Adrenal gland (tissue), 9 donors: ENCODE measurements at regions not wholly inside any gene's neighbourhood (a gene's known extent, or its start where the extent isn't known, plus 50 kb on each side); places are given as distances from the start of the nearest gene placed in this dataset.

Experiments used
- DNase-seq, 7 donors: peaks; one replicate each; pipeline ENCODE4 v3.0.0-alpha.2; 2019 to 2020
- H3K27ac ChIP-seq, 5 donors: fragments of 200-600 bp; sonication (generic) in 4 of 5; 1 replicate in 3 of 5; 2 replicates in 2 of 5; pipeline versions ENCODE4 v1.5.1 to v1.8.0; 2016 to 2020; ENCODE audit warnings: mild to moderate bottlenecking in 1 of 5
- H3K27me3 ChIP-seq: fragments of 200-600 bp; 2 replicates; pipeline ENCODE4 v1.8.0; 2021
- H3K36me3 ChIP-seq, 2 donors: fragments of 200-600 bp; replicated peaks in 1 of 2; 1 replicate in 1 of 2; 2 replicates in 1 of 2; pipeline versions ENCODE4 v1.5.1 to v1.8.0; 2018 to 2022
- H3K4me1 ChIP-seq, 2 donors: fragments of 200-600 bp; replicated peaks in 1 of 2; 1 replicate in 1 of 2; 2 replicates in 1 of 2; pipeline versions ENCODE4 v1.5.1 to v1.8.0; 2018 to 2021
- H3K4me3 ChIP-seq, 4 donors: fragments of 200-600 bp; sonication (generic) in 3 of 4; one replicate each; pipeline ENCODE4 v1.5.1; 2016 to 2018
- H3K9me3 ChIP-seq, 3 donors: fragments of 200-600 bp; sonication (generic) in 1 of 3; replicated peaks in 1 of 3; 1 replicate in 2 of 3; 2 replicates in 1 of 3; pipeline versions ENCODE4 v1.5.1 to v1.8.0; 2016 to 2021
- CTCF ChIP-seq, 6 experiments: fragments of 450-650 bp in 4 of 6; fragments of 200-600 bp in 2 of 6; sonication (generic) in 1 of 6; IDR thresholded peaks; 1 replicate in 5 of 6; 2 replicates in 1 of 6; pipeline versions ENCODE4 v1.5.1 to v1.8.0; 2016 to 2021; ENCODE audit warnings: antibody characterized with exemption in 6 of 6, mild to moderate bottlenecking in 2 of 6, moderate library complexity in 1 of 6
- POLR2A ChIP-seq, 2 donors: fragments of 450-650 bp; IDR thresholded peaks; one replicate each; pipeline ENCODE4 v1.6.1; 2017; ENCODE audit warnings: antibody characterized with exemption in 2 of 2, mild to moderate bottlenecking in 2 of 2, moderate library complexity in 1 of 2
- WGBS, 4 donors: extraction: QIAGEN DNeasy Blood & Tissue Kit in 2 of 4; methylation state at CpG; one replicate each; pipeline versions ENCODE4 v1.1.5 to v1.1.7; 2013 to 2017; 5-methylcytosine and 5-hydroxymethylcytosine counted together
- intact Hi-C, 2 donors: fragments of 100-400 bp; cut with DNase I; formaldehyde crosslinking; loops; one replicate each; pipeline versions ENCODE4 v1.14.1 to v1.15.0; 2022 to 2023
- donor health status: healthy with polysubstance abuse.
- donor health status: Bipolar disorder and iron deficiency.
- donor health status: DM: yes; HTN: yes; CAD: no.
- donor health status: DM: no; HTN: no; CAD: no.
- donor health status: DM: no; HTN: no; CAD: no.

- Histone ChIP-seq H3K36me3 (no peaks in the 10 kb centered on the region), H3K9me3 (no peaks in the 10 kb centered on the region), H3K4me3 (no peak overlapping the region), H3K4me1 (no peaks in the 10 kb centered on the region), H3K27ac (no peak overlapping the region), H3K27me3 (no peaks in the 10 kb centered on the region)
- intact Hi-C loops: no loop called here
- TF ChIP-seq CTCF (IDR thresholded peaks at IDR 0.05): no peak
- WGBS, 4 donors: 88 to 94% (median 92%) methylated on average over 9 to 13 of the region's 13 CpGs
- DNase-seq: no peak
Observed at GRCh38 chr6:168939796-168940195, 313.9 kb downstream of the THBS2 start.

- Histone ChIP-seq H3K27ac (no peak overlapping the region), H3K4me1 (no peaks in the 10 kb centered on the region), H3K9me3 (no peaks in the 10 kb centered on the region), H3K27me3 (no peaks in the 10 kb centered on the region), H3K36me3 (no peaks in the 10 kb centered on the region), H3K4me3 (no peak overlapping the region)
- intact Hi-C loops: no loop called here
- 47 to 59% (median 52%) methylated on average over 4 of the region's 4 CpGs for WGBS, 4 donors
- TF ChIP-seq CTCF (IDR thresholded peaks at IDR 0.05) (no peak), POLR2A (IDR thresholded peaks at IDR 0.05) (no peak)
- no peak for DNase-seq
Observed at GRCh38 chr6:168939041-168939440, 314.6 kb downstream of the THBS2 start.

GRCh38 chr6:168938546-168938945 is 315.1 kb downstream of the THBS2 start:
- H3K4me1 ChIP-seq: no peaks in the 10 kb centered on the region
- H3K9me3 ChIP-seq: no peaks in the 10 kb centered on the region
- H3K27me3 ChIP-seq: no peaks in the 10 kb centered on the region
- no peak for DNase-seq
- no peaks in the 10 kb centered on the region for H3K36me3 ChIP-seq
- H3K4me3 ChIP-seq: no peak overlapping the region
- no peak overlapping the region for H3K27ac ChIP-seq
- intact Hi-C loops: no loop called here
- 64 to 70% (median 68%) methylated on average over 12 of the region's 12 CpGs for WGBS, 4 donors
- TF ChIP-seq CTCF (IDR thresholded peaks at IDR 0.05) (no peak), POLR2A (IDR thresholded peaks at IDR 0.05) (no peak)

- Histone ChIP-seq H3K27ac (no peak overlapping the region), H3K4me3 (no peak overlapping the region), H3K4me1 (no peaks in the 10 kb centered on the region), H3K36me3 (no peaks in the 10 kb centered on the region), H3K9me3 (no peaks in the 10 kb centered on the region), H3K27me3 (no peaks in the 10 kb centered on the region)
- no peak for DNase-seq
- WGBS, 4 donors: 69 to 80% (median 78%) methylated on average over 7 of the region's 7 CpGs
- intact Hi-C loops: no loop called here
- no peak for TF ChIP-seq CTCF (IDR thresholded peaks at IDR 0.05)
- no peak for TF ChIP-seq POLR2A (IDR thresholded peaks at IDR 0.05)
Observed at GRCh38 chr6:168937054-168937453, 316.6 kb downstream of the THBS2 start.
